ENCODE measurements at regions not wholly inside any gene's neighbourhood (a gene's known extent, or its start where the extent isn't known, plus 50 kb on each side); places are given as distances from the start of the nearest gene placed in this dataset.
"Not testable (repeated sequence)": the region's sequence is repeated elsewhere in the genome, so short reads cannot be mapped to it uniquely, and the experiment has no call there.

DNA sequence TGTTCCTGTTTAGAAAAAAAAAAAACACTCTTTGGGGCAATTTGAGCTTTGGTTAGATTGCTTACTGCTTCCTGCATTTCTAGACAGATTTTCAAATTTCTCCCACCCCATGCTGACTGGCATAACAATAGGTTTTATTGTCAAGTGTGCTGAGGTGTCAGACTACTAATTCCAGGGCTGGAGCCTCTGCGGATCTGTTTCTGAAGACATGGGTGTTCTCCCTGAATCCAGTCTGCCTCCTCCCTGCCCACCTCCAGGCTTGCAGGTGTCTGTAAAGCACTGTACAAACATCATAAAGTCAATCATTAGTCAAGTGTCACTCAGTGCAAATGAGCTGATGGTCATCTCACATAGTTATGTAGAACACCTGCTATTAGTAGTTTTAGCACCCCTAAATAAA lies 292.4 kb downstream of the GATA3 start:
- Histone ChIP-seq H3K9me2 (ENCODE audit: insufficient read depth) (no peaks in the 10 kb centered on the region), H3K4me1 (replicated peaks; ENCODE audit: insufficient read depth) (peaks cover 14% of the 10 kb centered on the region), H2AFZ (no peak overlapping the region), H3K4me3 (no peak overlapping the region), H3K27me3 (ENCODE audit: insufficient read depth, low read depth) (no peaks in the 10 kb centered on the region), H4K20me1 (ENCODE audit: insufficient read depth) (no peaks in the 10 kb centered on the region), H3K4me2 (no peak overlapping the region), H3F3A (ENCODE audit: insufficient read depth, low read depth) (peaks cover 6% of the 10 kb centered on the region; the same call in 1 of the 2 replicates), H3K9me3 (ENCODE audit: insufficient read depth, low read depth) (no peaks in the 10 kb centered on the region; the same call in 1 of the 2 replicates), H3K36me3 (ENCODE audit: low read depth) (no peaks in the 10 kb centered on the region), H3K27ac (no peak overlapping the region), H3K79me2 (ENCODE audit: low read depth) (no peaks in the 10 kb centered on the region)
- POLR2A ChIA-PET (ENCODE audit: unreplicated experiment) = no interaction called here
- intact Hi-C loops (cut with micrococcal nuclease; ENCODE audit: unreplicated experiment) = no loop called here
- CTCF ChIA-PET = no interaction called here
- BruUV-seq (replicated peaks) = no TSS peak
- TF ChIP-seq CTCF (conservative IDR thresholded peaks at IDR 0.05) = no peak
- TF ChIP-seq EZH2 (IDR thresholded peaks at IDR 0.05; ENCODE audit: low read depth) = no peak
- no peak for DNase-seq

- CTCF ChIA-PET; POLR2A ChIA-PET (ENCODE audit: unreplicated experiment); H3K27ac ChIP-seq; H3K36me3 ChIP-seq (ENCODE audit: low read depth); H3K4me3 ChIP-seq; intact Hi-C loops (cut with micrococcal nuclease; ENCODE audit: unreplicated experiment); H3K27me3 ChIP-seq (ENCODE audit: insufficient read depth, low read depth); DNase-seq; BruUV-seq (replicated peaks); H4K20me1 ChIP-seq (ENCODE audit: insufficient read depth); H3K79me2 ChIP-seq (ENCODE audit: low read depth); H2AFZ ChIP-seq; H3F3A ChIP-seq (ENCODE audit: insufficient read depth, low read depth); H3K9me3 ChIP-seq (ENCODE audit: insufficient read depth, low read depth); H3K9me2 ChIP-seq (ENCODE audit: insufficient read depth); H3K4me2 ChIP-seq: not testable (repeated sequence)
- peaks cover 14% of the 10 kb centered on the region for H3K4me1 ChIP-seq (replicated peaks; ENCODE audit: insufficient read depth)
These were observed 293.1 kb downstream of the GATA3 start for GRCh38 chr10:8347614-8348013.

DNA sequence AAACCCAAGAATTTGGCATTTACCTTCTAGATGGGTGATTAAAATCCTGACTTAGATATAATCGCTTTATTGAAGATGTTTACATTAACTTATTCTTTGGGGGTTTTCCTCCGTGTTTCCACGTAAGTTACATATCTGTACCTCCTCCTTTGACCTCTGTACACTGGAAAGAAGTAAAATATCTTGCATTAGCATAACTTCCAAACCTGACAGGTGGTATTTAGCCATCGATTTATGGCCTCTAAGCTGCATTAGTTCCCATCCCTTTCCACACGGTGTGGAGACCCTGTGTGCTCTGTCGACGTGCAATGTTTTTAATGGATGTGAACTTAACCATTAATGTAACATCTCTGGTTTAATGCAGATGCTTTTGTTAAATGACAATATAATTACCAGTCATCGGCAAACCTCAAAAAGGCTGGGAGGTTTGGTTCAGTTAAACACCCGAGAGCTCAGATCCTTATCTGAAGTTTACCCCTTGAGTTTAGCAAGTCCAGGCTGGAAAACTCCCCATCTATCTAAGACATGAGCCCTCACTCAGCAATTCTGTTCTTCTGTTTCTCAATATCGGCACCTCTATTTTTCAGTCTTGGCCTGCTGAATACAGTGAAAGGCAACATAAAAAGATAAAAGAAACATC lies 295.2 kb downstream of the GATA3 start:
- DNase-seq = no peak
- Histone ChIP-seq H3K4me3 (no peak overlapping the region), H3K9me2 (ENCODE audit: insufficient read depth) (no peaks in the 10 kb centered on the region), H4K20me1 (ENCODE audit: insufficient read depth) (no peaks in the 10 kb centered on the region), H3K4me2 (peak overlapping the region; percentile 35; the same call in 1 of the 2 replicates), H3K27ac (peak overlapping the region; percentile 69), H3K36me3 (ENCODE audit: low read depth) (no peaks in the 10 kb centered on the region), H3K4me1 (replicated peaks; ENCODE audit: insufficient read depth) (peaks cover 14% of the 10 kb centered on the region), H3K27me3 (ENCODE audit: insufficient read depth, low read depth) (no peaks in the 10 kb centered on the region), H3K9me3 (ENCODE audit: insufficient read depth, low read depth) (no peaks in the 10 kb centered on the region; the same call in 1 of the 2 replicates), H3F3A (ENCODE audit: insufficient read depth, low read depth) (peaks cover 6% of the 10 kb centered on the region; the same call in 1 of the 2 replicates), H2AFZ (peak overlapping the region; percentile 25; the same call in 1 of the 2 replicates), H3K79me2 (ENCODE audit: low read depth) (no peaks in the 10 kb centered on the region)
- no peak for TF ChIP-seq CTCF (conservative IDR thresholded peaks at IDR 0.05)
- TF ChIP-seq EZH2 (IDR thresholded peaks at IDR 0.05; ENCODE audit: low read depth) = no peak
- ChIA-PET POLR2A (ENCODE audit: unreplicated experiment) (no interaction called here), CTCF (no interaction called here)
- intact Hi-C loops (cut with micrococcal nuclease; ENCODE audit: unreplicated experiment) = no loop called here
- no TSS peak for BruUV-seq (replicated peaks)
